ENCODE measurements at regions not wholly inside any gene's neighbourhood (a gene's known extent, or its start where the extent isn't known, plus 50 kb on each side); places are given as distances from the start of the nearest gene placed in this dataset.

- Histone ChIP-seq H3K27me3 (no peaks in the 10 kb centered on the region), H3K9me3 (no peaks in the 10 kb centered on the region), H3K27ac (no peak overlapping the region), H3K4me1 (no peaks in the 10 kb centered on the region), H3K36me3 (no peaks in the 10 kb centered on the region), H3K4me3 (no peak overlapping the region)
- 4 to 16% methylated on average over 1 of the region's 1 CpG for WGBS, 2 donors
- TF ChIP-seq EP300 (IDR thresholded peaks at IDR 0.05) (no peak), CTCF (IDR thresholded peaks at IDR 0.05) (no peak), POLR2A (IDR thresholded peaks at IDR 0.05) (no peak)
- no peak for DNase-seq (ENCODE audit: low spot score in 2 of 2)
These were observed 141.4 kb upstream of the CXADR start for GRCh38 chr21:17371450-17371849.

GRCh38 chr21:17372200-17372599, 140.6 kb upstream of the CXADR start:
- no peaks in the 10 kb centered on the region for H3K4me1 ChIP-seq
- H3K9me3 ChIP-seq = no peaks in the 10 kb centered on the region
- H3K36me3 ChIP-seq = no peaks in the 10 kb centered on the region
- no peak overlapping the region for H3K27ac ChIP-seq
- WGBS, 2 donors = 78% methylated on average over 2 of the region's 2 CpGs
- H3K27me3 ChIP-seq = no peaks in the 10 kb centered on the region
- H3K4me3 ChIP-seq = no peak overlapping the region
- DNase-seq (ENCODE audit: low spot score in 2 of 2) = no peak
- no peak for TF ChIP-seq EP300 (IDR thresholded peaks at IDR 0.05)
- no peak for TF ChIP-seq CTCF (IDR thresholded peaks at IDR 0.05)
- TF ChIP-seq POLR2A (IDR thresholded peaks at IDR 0.05) = no peak

DNA sequence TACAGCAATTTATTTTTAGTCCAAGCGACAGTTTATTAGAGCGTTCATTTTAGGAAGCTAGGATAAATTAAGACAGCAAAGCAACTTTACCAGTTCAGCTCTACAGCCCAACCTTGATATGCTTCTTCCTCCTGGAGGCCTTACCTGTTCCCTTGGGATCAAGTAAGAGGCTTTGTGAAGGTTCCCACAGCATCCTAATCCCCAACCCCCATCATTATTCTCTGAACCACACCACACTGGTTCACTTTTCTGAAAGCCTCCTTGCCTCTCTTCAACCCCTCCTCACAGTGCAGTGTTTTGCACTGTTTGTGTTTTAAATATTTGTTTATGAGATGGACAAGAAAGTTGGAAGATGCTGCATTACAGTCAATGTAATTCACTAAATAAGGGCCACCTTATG, 126.3 kb upstream of the CXADR start:
- no peak for DNase-seq (ENCODE audit: low spot score in 2 of 2)
- no peaks in the 10 kb centered on the region for H3K27me3 ChIP-seq
- 33 to 36% methylated on average over 2 of the region's 2 CpGs for WGBS, 2 donors
- H3K4me1 ChIP-seq = no peaks in the 10 kb centered on the region
- H3K36me3 ChIP-seq = no peaks in the 10 kb centered on the region
- H3K27ac ChIP-seq = no peak overlapping the region
- no peak overlapping the region for H3K4me3 ChIP-seq
- peaks cover 0 to 16% (median 0%) of the 10 kb centered on the region in 4 donors for H3K9me3 ChIP-seq
- TF ChIP-seq EP300 (IDR thresholded peaks at IDR 0.05) (no peak), POLR2A (IDR thresholded peaks at IDR 0.05) (no peak), CTCF (IDR thresholded peaks at IDR 0.05) (no peak)

DNA sequence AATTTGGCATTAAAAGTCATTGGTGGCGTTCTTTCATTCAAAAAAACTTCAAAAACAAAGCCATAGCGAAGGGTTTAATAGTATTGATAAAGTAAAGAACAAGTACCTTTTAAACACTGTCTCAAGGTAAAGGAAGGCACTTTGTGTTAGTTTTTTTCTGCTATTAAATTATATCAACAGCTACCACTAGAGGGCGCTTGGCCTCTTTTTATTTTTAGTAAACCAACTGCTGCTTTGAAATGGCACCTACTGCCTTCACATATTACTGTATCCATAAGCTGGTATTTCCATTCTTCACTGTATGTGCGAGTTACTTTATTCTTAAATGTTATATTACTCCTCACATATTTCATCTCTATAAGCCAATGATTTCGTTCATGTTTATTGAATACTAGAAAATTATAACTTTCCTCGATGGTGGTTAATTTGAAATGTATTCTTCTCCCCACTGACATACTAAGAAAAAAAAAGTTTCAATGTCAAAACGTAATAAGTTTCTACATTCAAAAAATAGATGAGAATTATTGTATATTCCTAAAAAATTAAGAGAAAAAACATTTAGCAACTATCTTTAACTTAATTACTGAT, 125.7 kb upstream of the CXADR start:
- Histone ChIP-seq H3K27me3 (no peaks in the 10 kb centered on the region), H3K36me3 (no peaks in the 10 kb centered on the region), H3K9me3 (peaks cover 0 to 14% (median 0%) of the 10 kb centered on the region in 4 donors), H3K4me3 (no peak overlapping the region), H3K4me1 (no peaks in the 10 kb centered on the region), H3K27ac (no peak overlapping the region)
- peak; percentile 54 to 86 (median 74) for TF ChIP-seq CTCF (IDR thresholded peaks at IDR 0.05)
- no peak for TF ChIP-seq POLR2A (IDR thresholded peaks at IDR 0.05)
- WGBS, 2 donors = 21 to 22% methylated on average over 7 of the region's 7 CpGs
- peak in 1 of 2 donors; percentile 71 for DNase-seq (ENCODE audit: low spot score in 2 of 2)

GRCh38 chr21:17388226-17388625, 124.6 kb upstream of the CXADR start:
- H3K27ac ChIP-seq = no peak overlapping the region
- DNase-seq (ENCODE audit: low spot score in 2 of 2) = no peak
- H3K4me1 ChIP-seq = no peaks in the 10 kb centered on the region
- TF ChIP-seq EP300 (IDR thresholded peaks at IDR 0.05) = no peak
- TF ChIP-seq CTCF (IDR thresholded peaks at IDR 0.05) = no peak
- no peak for TF ChIP-seq POLR2A (IDR thresholded peaks at IDR 0.05)
- no peak overlapping the region for H3K4me3 ChIP-seq
- peaks cover 0 to 3% (median 0%) of the 10 kb centered on the region in 4 donors for H3K9me3 ChIP-seq
- H3K36me3 ChIP-seq = no peaks in the 10 kb centered on the region
- H3K27me3 ChIP-seq = no peaks in the 10 kb centered on the region
- WGBS, 2 donors = 84% methylated on average over 4 of the region's 4 CpGs
